Mesendoderm (in vitro differentiated cells): ENCODE measurements at regions not wholly inside any gene's neighbourhood (a gene's known extent, or its start where the extent isn't known, plus 50 kb on each side); places are given as distances from the start of the nearest gene placed in this dataset.
"Not testable (repeated sequence)": the region's sequence is repeated elsewhere in the genome, so short reads cannot be mapped to it uniquely, and the experiment has no call there.

Source experiments
- DNase-seq: peaks from one replicate; pipeline ENCODE4 v3.0.0; 2013
- H2AK5ac ChIP-seq: 2 replicates; pipeline ENCODE4 v1.6.1; 2013; ENCODE audit warnings: low read length, inconsistent platforms
- H2BK120ac ChIP-seq: 2 replicates; pipeline ENCODE4 v1.6.1; 2013; ENCODE audit warnings: low read depth, mild to moderate bottlenecking, low read length, moderate library complexity, mixed read lengths
- H2BK15ac ChIP-seq: replicated peaks from 2 replicates; pipeline ENCODE4 v1.6.1; 2013; ENCODE audit warnings: low read depth, mild to moderate bottlenecking, moderate library complexity
- H2BK5ac ChIP-seq: 2 replicates; pipeline ENCODE4 v1.6.1; 2013; ENCODE audit warnings: low read length, inconsistent platforms
- H3K18ac ChIP-seq: 2 replicates; pipeline ENCODE4 v1.6.1; 2013; ENCODE audit warnings: mild to moderate bottlenecking, low read length, mixed read lengths
- H3K23ac ChIP-seq: one replicate; pipeline ENCODE4 v1.6.1; 2013; ENCODE audit warnings: low read length
- H3K27ac ChIP-seq: 2 replicates; pipeline ENCODE4 v1.5.1; 2013; ENCODE audit warnings: low read depth, mild to moderate bottlenecking, inconsistent platforms, low read length, moderate library complexity
- H3K27me3 ChIP-seq: 2 replicates; pipeline ENCODE4 v1.6.1; 2013; ENCODE audit warnings: low read length, control low read depth, mild to moderate bottlenecking, inconsistent platforms; ENCODE audit not compliant: insufficient read depth, poor library complexity
- H3K36me3 ChIP-seq: 2 replicates; pipeline ENCODE4 v1.6.1; 2013; ENCODE audit warnings: low read length, inconsistent platforms; ENCODE audit not compliant: control insufficient read depth, insufficient read depth
- H3K4ac ChIP-seq: one replicate; pipeline ENCODE4 v1.6.1; 2013; ENCODE audit warnings: low read depth, mild to moderate bottlenecking, low read length, moderate library complexity
- H3K4me1 ChIP-seq: 2 replicates; pipeline ENCODE4 v1.6.1; 2013; ENCODE audit warnings: low read depth, low read length, inconsistent platforms; ENCODE audit not compliant: control insufficient read depth
- H3K4me2 ChIP-seq: 2 replicates; pipeline ENCODE4 v1.6.1; 2013; ENCODE audit warnings: low read length
- H3K4me3 ChIP-seq: 2 replicates; pipeline ENCODE4 v1.5.1; 2013; ENCODE audit warnings: mild to moderate bottlenecking, low read length
- H3K56ac ChIP-seq: one replicate; pipeline ENCODE4 v1.6.1; 2013; ENCODE audit warnings: low read length
- H3K79me1 ChIP-seq: 2 replicates; pipeline ENCODE4 v1.6.1; 2013; ENCODE audit warnings: low read length, inconsistent platforms
- H3K79me2 ChIP-seq: 2 replicates; pipeline ENCODE4 v1.6.1; 2013; ENCODE audit warnings: mild to moderate bottlenecking, low read length; ENCODE audit not compliant: control insufficient read depth, insufficient read depth
- H3K9ac ChIP-seq: 2 replicates; pipeline ENCODE4 v1.6.1; 2013; ENCODE audit warnings: low read length, inconsistent platforms
- H4K5ac ChIP-seq: one replicate; pipeline ENCODE4 v1.6.1; 2013; ENCODE audit warnings: low read length
- H4K8ac ChIP-seq: one replicate; pipeline ENCODE4 v1.6.1; 2013; ENCODE audit warnings: low read depth, mild to moderate bottlenecking, control low read depth, low read length, moderate library complexity
- WGBS: extraction: QIAGEN DNeasy Blood & Tissue Kit; methylation state at CpG from one replicate; pipeline ENCODE4 v1.1.7; 2013; ENCODE audit warnings: low lambda C conversion rate, missing lambda C conversion rate; ENCODE audit not compliant: insufficient coverage; ENCODE audit errors: extremely low coverage; 5-methylcytosine and 5-hydroxymethylcytosine counted together

DNA sequence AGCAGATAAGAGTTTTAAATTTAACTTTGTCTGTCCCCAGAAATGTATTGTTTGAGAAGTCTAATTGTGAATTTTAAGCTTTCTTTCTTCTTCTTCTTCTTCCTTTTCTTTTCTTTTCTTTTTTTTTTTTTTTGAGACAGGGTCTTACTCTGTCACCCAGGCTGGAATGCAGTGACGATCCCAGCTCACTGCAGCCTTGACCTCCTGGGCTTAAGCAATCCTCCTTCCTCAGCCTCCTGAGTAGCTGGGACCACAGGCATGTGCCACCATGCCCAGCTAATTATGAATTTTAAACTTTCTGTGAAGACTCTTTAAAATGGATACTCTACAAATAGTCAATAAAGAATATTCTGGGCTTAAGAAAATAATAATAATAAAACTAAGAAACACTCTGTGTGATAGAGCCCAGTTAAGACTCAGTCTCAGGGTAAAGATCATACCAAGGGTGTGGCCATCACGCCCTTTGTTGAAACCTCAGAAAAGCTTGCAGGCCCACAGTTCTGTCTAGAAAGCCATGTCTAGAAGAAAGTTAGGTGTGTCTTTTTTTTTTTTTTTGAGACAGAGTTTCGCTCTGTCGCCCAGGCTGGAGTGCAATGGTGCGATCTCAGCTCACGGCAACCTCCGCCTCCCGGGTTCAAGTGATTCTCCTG is 177.3 kb downstream of the C9orf50 start:
- not testable (repeated sequence) for H2AK5ac ChIP-seq, H3K18ac ChIP-seq, H3K36me3 ChIP-seq, H3K4me2 ChIP-seq, H3K79me2 ChIP-seq, H3K9ac ChIP-seq, H3K23ac ChIP-seq, H4K8ac ChIP-seq, H3K27me3 ChIP-seq, H3K4me3 ChIP-seq, H2BK15ac ChIP-seq, H3K4ac ChIP-seq, H2BK120ac ChIP-seq, H3K27ac ChIP-seq, H2BK5ac ChIP-seq, DNase-seq, H4K5ac ChIP-seq, H3K4me1 ChIP-seq, H3K79me1 ChIP-seq, H3K56ac ChIP-seq
- no CpG with 5 or more reads among the region's 8 CpGs for WGBS

GRCh38 chr9:129442803-129443511 is 177.9 kb downstream of the C9orf50 start:
- whole genome bisulfite sequencing: no CpG with 5 or more reads among the region's 13 CpGs
- H3K79me1 ChIP-seq: no peaks in the 10 kb centered on the region
- H3K18ac ChIP-seq: peak overlapping the region; percentile 41
- H3K4ac ChIP-seq: no peak overlapping the region
- H3K9ac ChIP-seq: peak overlapping the region; percentile 2
- H2BK5ac ChIP-seq: peak overlapping the region; percentile 70
- H3K56ac ChIP-seq: peak overlapping the region; percentile 79
- peaks cover 6% of the 10 kb centered on the region for H3K27me3 ChIP-seq
- no peak overlapping the region for H2AK5ac ChIP-seq
- peak; percentile 50 for DNase-seq
- no peak overlapping the region for H3K4me3 ChIP-seq
- peak overlapping the region; percentile 16 for H3K23ac ChIP-seq
- no peaks in the 10 kb centered on the region for H3K4me1 ChIP-seq
- H3K4me2 ChIP-seq: no peak overlapping the region
- no peak overlapping the region for H4K8ac ChIP-seq
- H3K27ac ChIP-seq: peak overlapping the region; percentile 14
- no peaks in the 10 kb centered on the region for H3K36me3 ChIP-seq
- H2BK120ac ChIP-seq: no peak overlapping the region
- H4K5ac ChIP-seq: no peak overlapping the region
- H3K79me2 ChIP-seq: no peaks in the 10 kb centered on the region
- no peak overlapping the region for H2BK15ac ChIP-seq

GRCh38 chr9:129441852-129442251 is 179.0 kb downstream of the C9orf50 start:
- peaks cover 12% of the 10 kb centered on the region for H3K27me3 ChIP-seq
- WGBS: no CpG with 5 or more reads among the region's 7 CpGs
- H3K27ac ChIP-seq: no peak overlapping the region
- no peak overlapping the region for H3K56ac ChIP-seq
- no peaks in the 10 kb centered on the region for H3K79me1 ChIP-seq
- H3K4me1 ChIP-seq: peaks cover 3% of the 10 kb centered on the region
- no peak overlapping the region for H2BK5ac ChIP-seq
- H2AK5ac ChIP-seq: no peak overlapping the region
- H2BK15ac ChIP-seq: no peak overlapping the region
- H4K8ac ChIP-seq: no peak overlapping the region
- H4K5ac ChIP-seq: no peak overlapping the region
- H2BK120ac ChIP-seq: no peak overlapping the region
- no peak overlapping the region for H3K23ac ChIP-seq
- no peak overlapping the region for H3K9ac ChIP-seq
- no peak for DNase-seq
- H3K36me3 ChIP-seq: no peaks in the 10 kb centered on the region
- no peaks in the 10 kb centered on the region for H3K79me2 ChIP-seq
- no peak overlapping the region for H3K4me2 ChIP-seq
- no peak overlapping the region for H3K18ac ChIP-seq
- no peak overlapping the region for H3K4ac ChIP-seq
- H3K4me3 ChIP-seq: no peak overlapping the region

DNA sequence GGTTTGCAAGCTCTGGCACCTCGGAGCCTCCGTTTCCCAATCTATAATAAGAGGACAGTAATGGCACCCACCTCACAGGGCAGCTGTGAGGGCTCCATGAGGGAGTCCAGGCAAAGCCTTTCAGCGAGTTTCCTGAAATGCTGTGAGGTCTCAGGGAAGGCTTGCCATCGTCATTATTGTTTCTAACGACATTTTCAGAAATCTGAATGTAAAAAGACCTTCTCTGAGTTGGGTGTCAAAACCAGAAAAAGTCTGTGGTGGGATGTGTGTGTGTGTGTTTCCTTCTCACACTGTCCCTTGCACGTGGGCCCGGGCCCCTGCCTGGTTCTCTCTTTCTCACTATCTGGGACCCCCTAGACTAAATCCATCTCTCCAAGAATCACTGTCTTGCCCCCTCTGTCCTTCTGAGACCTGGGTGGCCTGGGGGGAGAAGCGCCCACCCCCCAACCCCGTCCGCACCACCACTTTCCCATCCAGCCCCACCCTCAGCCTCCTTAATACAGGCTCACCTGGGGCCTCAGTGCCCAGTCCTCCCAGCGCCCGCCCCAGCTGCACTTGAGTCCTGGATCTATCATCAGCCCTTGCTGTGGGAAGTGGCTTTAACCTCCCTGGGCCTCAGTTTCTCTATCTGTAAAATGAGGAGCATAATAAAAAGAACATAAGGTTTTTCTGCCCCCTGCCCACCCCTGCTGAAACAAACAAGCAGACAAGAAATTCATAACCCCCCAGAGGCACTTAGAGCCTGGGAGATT is 180.3 kb downstream of the C9orf50 start:
- no peak for DNase-seq
- H4K8ac ChIP-seq: no peak overlapping the region

DNA sequence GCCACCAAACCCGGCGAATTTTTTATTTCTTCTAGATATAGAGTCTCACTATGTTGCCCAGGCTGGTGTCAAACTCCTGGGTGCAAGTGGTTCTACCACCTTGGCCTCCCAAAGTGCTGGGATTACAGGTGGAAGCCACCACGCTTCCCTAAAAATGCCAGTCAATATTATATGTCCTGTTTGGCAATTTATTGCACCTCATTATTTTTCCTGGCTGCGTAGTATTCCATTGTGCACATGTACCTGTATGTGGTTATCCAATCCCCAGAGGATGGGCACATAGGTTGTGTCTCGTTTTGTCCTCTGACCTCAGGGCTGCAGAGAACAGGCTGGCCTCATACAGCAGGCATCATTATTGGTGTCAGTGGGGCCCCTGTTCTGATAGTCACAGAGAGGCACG is 181.7 kb downstream of the C9orf50 start:
- no peak overlapping the region for H3K4ac ChIP-seq
- H3K79me1 ChIP-seq: no peaks in the 10 kb centered on the region
- H2BK15ac ChIP-seq: no peak overlapping the region
- H2AK5ac ChIP-seq: no peak overlapping the region
- H3K56ac ChIP-seq: no peak overlapping the region
- DNase-seq: no peak
- no peak overlapping the region for H3K27ac ChIP-seq
- H3K36me3 ChIP-seq: no peaks in the 10 kb centered on the region
- H3K23ac ChIP-seq: no peak overlapping the region
- WGBS: no CpG with 5 or more reads among the region's 6 CpGs
- H2BK5ac ChIP-seq: no peak overlapping the region
- H3K79me2 ChIP-seq: no peaks in the 10 kb centered on the region
- no peak overlapping the region for H3K4me2 ChIP-seq
- H3K27me3 ChIP-seq: peaks cover 18% of the 10 kb centered on the region
- no peak overlapping the region for H4K5ac ChIP-seq
- no peak overlapping the region for H3K4me3 ChIP-seq
- H2BK120ac ChIP-seq: no peak overlapping the region
- H4K8ac ChIP-seq: no peak overlapping the region
- H3K18ac ChIP-seq: no peak overlapping the region
- H3K9ac ChIP-seq: no peak overlapping the region
- peaks cover 5% of the 10 kb centered on the region for H3K4me1 ChIP-seq

More for the DNA sequence above, 180.3 kb downstream of the C9orf50 start:
- Histone ChIP-seq H3K36me3 (no peaks in the 10 kb centered on the region), H4K5ac (no peak overlapping the region), H3K4ac (no peak overlapping the region), H3K56ac (no peak overlapping the region), H3K27ac (no peak overlapping the region), H3K18ac (no peak overlapping the region), H2BK5ac (no peak overlapping the region), H3K4me2 (no peak overlapping the region), H3K79me2 (no peaks in the 10 kb centered on the region), H2BK15ac (no peak overlapping the region), H3K79me1 (no peaks in the 10 kb centered on the region), H3K4me3 (no peak overlapping the region), H3K9ac (no peak overlapping the region), H3K23ac (no peak overlapping the region), H2AK5ac (no peak overlapping the region), H2BK120ac (no peak overlapping the region), H3K27me3 (peaks cover 18% of the 10 kb centered on the region), H3K4me1 (peaks cover 5% of the 10 kb centered on the region)
- no CpG with 5 or more reads among the region's 12 CpGs for WGBS
